ENCODE measurements at regions not wholly inside any gene's neighbourhood (a gene's known extent, or its start where the extent isn't known, plus 50 kb on each side); places are given as distances from the start of the nearest gene placed in this dataset.
A peak's percentile ranks its signal among the peaks of the same experiment; 100 is the strongest.
"Not testable (repeated sequence)": the region's sequence is repeated elsewhere in the genome, so short reads cannot be mapped to it uniquely, and the experiment has no call there.

DNA sequence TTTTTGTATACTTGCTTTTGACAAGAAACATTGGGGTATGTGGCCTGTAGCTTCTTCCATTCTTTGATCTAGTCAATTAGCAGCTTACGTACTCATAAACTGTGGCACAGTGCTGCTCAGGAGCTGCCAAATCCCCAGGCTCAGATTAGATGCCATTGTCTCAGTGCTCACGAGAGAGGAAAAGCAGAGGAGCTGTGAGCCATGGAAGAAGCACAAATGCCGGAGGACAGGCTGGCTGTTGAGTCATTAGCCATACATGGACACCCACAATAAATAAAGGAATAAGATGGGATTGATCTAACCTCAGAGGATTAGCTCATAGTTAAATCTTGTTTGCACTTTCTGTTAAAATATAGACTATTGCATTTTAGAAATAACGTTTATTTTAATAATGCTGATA, 121.7 kb downstream of the POSTN start:
- Mint-ChIP-seq H3K27ac (ENCODE audit: unreplicated experiment) (no peak overlapping the region), H3K36me3 (ENCODE audit: low read depth, unreplicated experiment) (no peaks in the 10 kb centered on the region), H3K27me3 (ENCODE audit: unreplicated experiment) (peaks cover 2% of the 10 kb centered on the region), H3K9me3 (ENCODE audit: unreplicated experiment) (no peaks in the 10 kb centered on the region), H3K4me1 (ENCODE audit: unreplicated experiment) (peaks cover 15% of the 10 kb centered on the region), H3K4me3 (ENCODE audit: unreplicated experiment) (no peak overlapping the region)
- TF ChIP-seq, protein P1, sequence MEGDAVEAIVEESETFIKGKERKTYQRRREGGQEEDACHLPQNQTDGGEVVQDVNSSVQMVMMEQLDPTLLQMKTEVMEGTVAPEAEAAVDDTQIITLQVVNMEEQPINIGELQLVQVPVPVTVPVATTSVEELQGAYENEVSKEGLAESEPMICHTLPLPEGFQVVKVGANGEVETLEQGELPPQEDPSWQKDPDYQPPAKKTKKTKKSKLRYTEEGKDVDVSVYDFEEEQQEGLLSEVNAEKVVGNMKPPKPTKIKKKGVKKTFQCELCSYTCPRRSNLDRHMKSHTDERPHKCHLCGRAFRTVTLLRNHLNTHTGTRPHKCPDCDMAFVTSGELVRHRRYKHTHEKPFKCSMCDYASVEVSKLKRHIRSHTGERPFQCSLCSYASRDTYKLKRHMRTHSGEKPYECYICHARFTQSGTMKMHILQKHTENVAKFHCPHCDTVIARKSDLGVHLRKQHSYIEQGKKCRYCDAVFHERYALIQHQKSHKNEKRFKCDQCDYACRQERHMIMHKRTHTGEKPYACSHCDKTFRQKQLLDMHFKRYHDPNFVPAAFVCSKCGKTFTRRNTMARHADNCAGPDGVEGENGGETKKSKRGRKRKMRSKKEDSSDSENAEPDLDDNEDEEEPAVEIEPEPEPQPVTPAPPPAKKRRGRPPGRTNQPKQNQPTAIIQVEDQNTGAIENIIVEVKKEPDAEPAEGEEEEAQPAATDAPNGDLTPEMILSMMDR (IDR thresholded peaks at IDR 0.05; ENCODE audit: unreplicated experiment) = no peak
- no peak for DNase-seq (ENCODE audit: low spot score)

DNA sequence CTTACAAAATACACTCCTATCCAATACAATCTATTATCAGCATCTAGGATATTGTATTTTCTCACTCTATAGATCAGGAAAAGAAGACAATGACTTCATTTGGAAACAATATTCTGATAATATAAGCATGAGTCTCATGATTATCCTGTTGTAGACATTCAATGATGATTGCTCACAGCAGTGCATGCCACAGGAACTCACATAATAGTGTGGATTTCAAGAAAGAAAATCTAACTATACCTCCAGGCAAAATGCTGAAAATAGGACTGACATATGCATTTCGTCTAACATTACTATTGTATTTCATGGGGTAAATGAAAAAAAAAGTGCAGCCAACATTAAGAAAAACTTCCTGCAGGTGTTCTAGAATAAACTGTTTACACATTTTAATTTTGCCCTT, 122.6 kb downstream of the POSTN start:
- H3K36me3 Mint-ChIP-seq (ENCODE audit: low read depth, unreplicated experiment) = no peaks in the 10 kb centered on the region
- TF ChIP-seq, protein P1 (IDR thresholded peaks at IDR 0.05; ENCODE audit: unreplicated experiment) = no peak
- peaks cover 15% of the 10 kb centered on the region for H3K4me1 Mint-ChIP-seq (ENCODE audit: unreplicated experiment)
- no peak for DNase-seq (ENCODE audit: low spot score)
- peaks cover 2% of the 10 kb centered on the region for H3K27me3 Mint-ChIP-seq (ENCODE audit: unreplicated experiment)
- H3K9me3 Mint-ChIP-seq (ENCODE audit: unreplicated experiment) = no peaks in the 10 kb centered on the region
- no peak overlapping the region for H3K27ac Mint-ChIP-seq (ENCODE audit: unreplicated experiment)
- H3K4me3 Mint-ChIP-seq (ENCODE audit: unreplicated experiment) = no peak overlapping the region

DNA sequence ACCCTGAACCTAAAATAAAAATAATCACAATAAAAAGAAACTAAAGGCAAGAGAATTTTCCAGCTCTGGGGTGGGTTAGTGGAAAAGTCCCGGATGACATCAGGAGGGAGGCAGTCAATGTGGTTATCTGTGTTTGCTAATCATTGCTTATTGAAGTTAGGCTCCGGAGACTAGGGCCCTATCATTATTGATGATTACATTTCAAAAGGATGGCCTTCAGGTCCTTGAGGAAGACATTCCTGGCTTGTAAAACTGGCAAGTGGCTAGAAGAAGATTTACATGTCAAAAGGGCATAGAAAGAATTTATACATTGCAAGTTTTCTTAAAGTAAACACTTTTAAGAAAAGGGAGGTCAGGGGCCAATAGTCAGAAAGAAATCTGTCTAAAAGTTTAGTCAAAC, 123.4 kb downstream of the POSTN start:
- H3K9me3 Mint-ChIP-seq (ENCODE audit: unreplicated experiment) = no peaks in the 10 kb centered on the region
- TF ChIP-seq, protein P1 (IDR thresholded peaks at IDR 0.05; ENCODE audit: unreplicated experiment) = no peak
- no peaks in the 10 kb centered on the region for H3K36me3 Mint-ChIP-seq (ENCODE audit: low read depth, unreplicated experiment)
- no peak for DNase-seq (ENCODE audit: low spot score)
- H3K4me1 Mint-ChIP-seq (ENCODE audit: unreplicated experiment) = peaks cover 15% of the 10 kb centered on the region
- no peak overlapping the region for H3K27ac Mint-ChIP-seq (ENCODE audit: unreplicated experiment)
- no peak overlapping the region for H3K4me3 Mint-ChIP-seq (ENCODE audit: unreplicated experiment)
- H3K27me3 Mint-ChIP-seq (ENCODE audit: unreplicated experiment) = peaks cover 4% of the 10 kb centered on the region

DNA sequence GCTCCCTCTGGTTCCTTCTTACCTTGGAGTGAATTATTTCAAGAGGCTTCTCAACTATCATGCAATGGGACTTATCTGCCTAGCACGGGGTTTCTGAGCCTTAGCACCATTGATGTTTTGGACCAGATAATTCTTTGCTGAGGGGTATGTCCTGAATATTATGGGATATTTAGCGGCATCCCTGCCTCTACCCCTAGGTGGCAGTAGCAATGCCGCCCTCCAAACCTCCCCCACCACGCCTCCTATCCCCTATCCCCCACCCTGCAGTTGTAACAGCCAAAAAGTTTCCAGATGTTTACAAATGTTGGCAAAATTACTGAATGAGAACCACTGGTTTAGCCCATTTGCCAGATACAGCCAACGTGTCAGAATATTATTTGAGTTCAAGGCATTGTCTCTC, 125.5 kb downstream of the POSTN start:
- no peak overlapping the region for H3K4me3 Mint-ChIP-seq (ENCODE audit: unreplicated experiment)
- H3K4me1 Mint-ChIP-seq (ENCODE audit: unreplicated experiment) = peaks cover 9% of the 10 kb centered on the region
- H3K27ac Mint-ChIP-seq (ENCODE audit: unreplicated experiment) = no peak overlapping the region
- no peak for DNase-seq (ENCODE audit: low spot score)
- no peaks in the 10 kb centered on the region for H3K36me3 Mint-ChIP-seq (ENCODE audit: low read depth, unreplicated experiment)
- TF ChIP-seq, protein P1 (IDR thresholded peaks at IDR 0.05; ENCODE audit: unreplicated experiment) = peak; percentile 56
- H3K27me3 Mint-ChIP-seq (ENCODE audit: unreplicated experiment) = peaks cover 4% of the 10 kb centered on the region
- no peaks in the 10 kb centered on the region for H3K9me3 Mint-ChIP-seq (ENCODE audit: unreplicated experiment)

DNA sequence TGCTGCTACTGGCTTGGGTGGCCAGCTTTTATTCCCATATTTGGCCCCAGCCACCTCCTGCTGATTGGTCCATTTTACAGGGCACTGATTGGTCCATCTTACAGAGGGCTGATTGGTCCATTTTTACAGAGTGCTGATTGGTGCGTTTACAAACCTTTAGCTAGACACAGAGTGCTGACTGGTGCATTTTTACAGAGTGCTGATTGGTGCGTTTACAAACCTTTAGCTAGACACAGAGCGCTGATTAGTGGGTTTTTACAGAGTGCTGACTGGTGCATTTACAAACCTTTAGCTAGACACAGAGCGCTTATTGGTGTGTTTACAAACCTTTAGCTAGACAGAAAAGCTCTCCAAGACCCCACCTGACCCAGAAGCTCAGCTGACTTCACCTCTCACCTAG, 126.3 kb downstream of the POSTN start:
- not testable (repeated sequence) for H3K9me3 Mint-ChIP-seq (ENCODE audit: unreplicated experiment); H3K4me3 Mint-ChIP-seq (ENCODE audit: unreplicated experiment); H3K36me3 Mint-ChIP-seq (ENCODE audit: low read depth, unreplicated experiment); H3K27ac Mint-ChIP-seq (ENCODE audit: unreplicated experiment); DNase-seq (ENCODE audit: low spot score); H3K27me3 Mint-ChIP-seq (ENCODE audit: unreplicated experiment); H3K4me1 Mint-ChIP-seq (ENCODE audit: unreplicated experiment)

DNA sequence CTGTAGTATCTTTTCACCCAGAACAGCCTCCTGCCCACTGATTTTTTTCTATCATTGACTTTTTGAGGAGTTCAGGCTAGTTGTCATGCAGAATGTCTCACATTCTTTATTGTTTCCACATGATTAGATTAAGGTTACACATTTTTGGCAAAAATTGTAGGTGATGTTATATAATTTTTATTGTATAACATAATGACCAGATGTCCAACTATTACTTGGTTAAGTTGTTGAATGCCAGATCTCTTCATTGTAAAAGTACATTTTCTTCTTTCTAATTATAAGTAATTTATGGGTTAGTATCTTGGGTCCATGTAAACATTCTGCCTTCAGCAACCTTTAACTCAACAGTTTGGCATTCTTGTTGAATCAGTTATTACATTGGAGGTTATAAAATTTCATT, 138.4 kb downstream of the POSTN start:
- Mint-ChIP-seq H3K9me3 (ENCODE audit: unreplicated experiment) (no peaks in the 10 kb centered on the region), H3K27ac (ENCODE audit: unreplicated experiment) (no peak overlapping the region), H3K4me1 (ENCODE audit: unreplicated experiment) (no peaks in the 10 kb centered on the region), H3K4me3 (ENCODE audit: unreplicated experiment) (no peak overlapping the region), H3K27me3 (ENCODE audit: unreplicated experiment) (peaks cover under 1% of the 10 kb centered on the region), H3K36me3 (ENCODE audit: low read depth, unreplicated experiment) (no peaks in the 10 kb centered on the region)
- TF ChIP-seq, protein P1 (IDR thresholded peaks at IDR 0.05; ENCODE audit: unreplicated experiment) = no peak
- DNase-seq (ENCODE audit: low spot score) = no peak

Data from endothelial cell (in vitro differentiated cells).